MM.1S (cell line): ENCODE measurements at regions not wholly inside any gene's neighbourhood (a gene's known extent, or its start where the extent isn't known, plus 50 kb on each side); places are given as distances from the start of the nearest gene placed in this dataset.

Source experiments
- DNase-seq: peaks from one replicate; pipeline ENCODE4 v3.0.0-alpha.2; 2015
- H2AFZ ChIP-seq: fragments of 300-600 bp; sonication (generic); 2 replicates; pipeline ENCODE4 v1.6.0; 2016; ENCODE audit warnings: antibody characterized with exemption, low read length
- H3F3A ChIP-seq: fragments of 300-600 bp; sonication (generic); 2 replicates; pipeline ENCODE4 v1.6.1; 2016; ENCODE audit warnings: mild to moderate bottlenecking, antibody characterized with exemption, low read length, moderate library complexity, mixed read lengths; ENCODE audit not compliant: insufficient read depth
- H3K27ac ChIP-seq: fragments of 300-600 bp; sonication (generic); 2 replicates; pipeline ENCODE4 v1.5.1; 2016; ENCODE audit warnings: mild to moderate bottlenecking, low read length
- H3K27me3 ChIP-seq: fragments of 300-600 bp; sonication (generic); replicated peaks from 2 replicates; pipeline ENCODE4 v1.6.0; 2016; ENCODE audit warnings: low read length; ENCODE audit not compliant: insufficient read depth
- H3K36me3 ChIP-seq: fragments of 300-600 bp; sonication (generic); replicated peaks from 2 replicates; pipeline ENCODE4 v1.6.1; 2016; ENCODE audit warnings: mild to moderate bottlenecking, low read length, mixed read lengths; ENCODE audit not compliant: insufficient read depth
- H3K4me1 ChIP-seq: fragments of 300-600 bp; sonication (generic); 2 replicates; pipeline ENCODE4 v1.6.1; 2016; ENCODE audit warnings: low read length, mixed read lengths
- H3K4me2 ChIP-seq: fragments of 300-600 bp; sonication (generic); 2 replicates; pipeline ENCODE4 v1.6.0; 2016; ENCODE audit warnings: low read depth, low read length
- H3K4me3 ChIP-seq: fragments of 300-600 bp; sonication (generic); 2 replicates; pipeline ENCODE4 v1.5.1; 2016; ENCODE audit warnings: low read length, mixed read lengths
- H3K79me2 ChIP-seq: fragments of 300-600 bp; sonication (generic); 2 replicates; pipeline ENCODE4 v1.6.1; 2016; ENCODE audit warnings: mixed run types, low read length, mixed read lengths
- H3K9ac ChIP-seq: fragments of 300-600 bp; sonication (generic); 2 replicates; pipeline ENCODE4 v1.6.1; 2016; ENCODE audit warnings: low read length, mixed read lengths
- H3K9me2 ChIP-seq: fragments of 300-600 bp; sonication (generic); replicated peaks from 2 replicates; pipeline ENCODE4 v1.6.1; 2016; ENCODE audit warnings: mild to moderate bottlenecking, low read length, mixed read lengths; ENCODE audit not compliant: insufficient read depth
- H3K9me3 ChIP-seq: fragments of 300-600 bp; sonication (generic); replicated peaks from 2 replicates; pipeline ENCODE4 v1.6.1; 2016; ENCODE audit warnings: mild to moderate bottlenecking, low read length, mixed read lengths; ENCODE audit not compliant: insufficient read depth
- H4K20me1 ChIP-seq: fragments of 300-600 bp; sonication (generic); 2 replicates; pipeline ENCODE4 v1.6.1; 2016; ENCODE audit warnings: mild to moderate bottlenecking, low read length, moderate library complexity, mixed read lengths; ENCODE audit not compliant: insufficient read depth
- CTCF ChIP-seq: fragments of 300-600 bp; sonication (generic); IDR thresholded peaks from 2 replicates; pipeline ENCODE4 v1.5.1; 2016; ENCODE audit warnings: antibody characterized with exemption, low read length, mixed read lengths
- EZH2 ChIP-seq: fragments of 300-600 bp; sonication (generic); optimal IDR thresholded peaks from 2 replicates; pipeline ENCODE3; 2017; ENCODE audit warnings: low read depth, mild to moderate bottlenecking, antibody characterized with exemption, low read length, mixed read lengths
- EZH2phosphoT487 ChIP-seq: fragments of 300-600 bp; sonication (generic); IDR thresholded peaks from 2 replicates; pipeline ENCODE4 v1.6.1; 2018; ENCODE audit warnings: antibody characterized with exemption, low read length

- H3K27ac ChIP-seq = no peak overlapping the region
- no peak overlapping the region for H3K4me2 ChIP-seq
Observed at GRCh38 chr9:118652912-118653311, 716.3 kb downstream of the BRINP1 start.

GRCh38 chr9:118659011-118659410, 710.2 kb downstream of the BRINP1 start:
- H3K27me3 ChIP-seq = no peaks in the 10 kb centered on the region
- H3K9me3 ChIP-seq = no peaks in the 10 kb centered on the region
- H3K79me2 ChIP-seq = no peaks in the 10 kb centered on the region
- TF ChIP-seq CTCF = no peak
- TF ChIP-seq EZH2 = no peak
- TF ChIP-seq EZH2phosphoT487 = no peak
- no peaks in the 10 kb centered on the region for H4K20me1 ChIP-seq
- no peak overlapping the region for H3K4me2 ChIP-seq
- no peaks in the 10 kb centered on the region for H3K36me3 ChIP-seq
- no peak overlapping the region for H3K9ac ChIP-seq
- no peaks in the 10 kb centered on the region for H3K4me1 ChIP-seq
- H3K9me2 ChIP-seq = no peaks in the 10 kb centered on the region
- H3F3A ChIP-seq = no peaks in the 10 kb centered on the region
- no peak overlapping the region for H3K27ac ChIP-seq
- no peak for DNase-seq
- no peak overlapping the region for H3K4me3 ChIP-seq
- H2AFZ ChIP-seq = no peak overlapping the region

More at GRCh38 chr9:118652912-118653311, 716.3 kb downstream of the BRINP1 start:
- no peak for TF ChIP-seq CTCF
- no peak for TF ChIP-seq EZH2
- no peak for TF ChIP-seq EZH2phosphoT487
- no peaks in the 10 kb centered on the region for H3K79me2 ChIP-seq
- H2AFZ ChIP-seq = no peak overlapping the region
- no peaks in the 10 kb centered on the region for H3K9me2 ChIP-seq
- no peak overlapping the region for H3K9ac ChIP-seq
- H3K27me3 ChIP-seq = no peaks in the 10 kb centered on the region
- DNase-seq = no peak
- no peaks in the 10 kb centered on the region for H3K36me3 ChIP-seq
- no peaks in the 10 kb centered on the region for H3K9me3 ChIP-seq
- H3K4me1 ChIP-seq = no peaks in the 10 kb centered on the region
- no peak overlapping the region for H3K4me3 ChIP-seq
- no peaks in the 10 kb centered on the region for H3F3A ChIP-seq
- no peaks in the 10 kb centered on the region for H4K20me1 ChIP-seq

GRCh38 chr9:118665226-118665919, 703.9 kb downstream of the BRINP1 start:
- H3K9me3 ChIP-seq = no peaks in the 10 kb centered on the region
- no peak overlapping the region for H3K4me2 ChIP-seq
- H3K27me3 ChIP-seq = no peaks in the 10 kb centered on the region
- no peaks in the 10 kb centered on the region for H3K4me1 ChIP-seq
- no peaks in the 10 kb centered on the region for H4K20me1 ChIP-seq
- no peaks in the 10 kb centered on the region for H3F3A ChIP-seq
- H3K27ac ChIP-seq = no peak overlapping the region
- H3K36me3 ChIP-seq = no peaks in the 10 kb centered on the region
- DNase-seq = no peak
- H3K4me3 ChIP-seq = no peak overlapping the region
- H2AFZ ChIP-seq = no peak overlapping the region
- H3K9ac ChIP-seq = no peak overlapping the region
- H3K79me2 ChIP-seq = no peaks in the 10 kb centered on the region
- no peaks in the 10 kb centered on the region for H3K9me2 ChIP-seq
- TF ChIP-seq EZH2phosphoT487 (no peak), CTCF (no peak), EZH2 (no peak)
